ENCODE measurements at regions not wholly inside any gene's neighbourhood (a gene's known extent, or its start where the extent isn't known, plus 50 kb on each side); places are given as distances from the start of the nearest gene placed in this dataset.

DNA sequence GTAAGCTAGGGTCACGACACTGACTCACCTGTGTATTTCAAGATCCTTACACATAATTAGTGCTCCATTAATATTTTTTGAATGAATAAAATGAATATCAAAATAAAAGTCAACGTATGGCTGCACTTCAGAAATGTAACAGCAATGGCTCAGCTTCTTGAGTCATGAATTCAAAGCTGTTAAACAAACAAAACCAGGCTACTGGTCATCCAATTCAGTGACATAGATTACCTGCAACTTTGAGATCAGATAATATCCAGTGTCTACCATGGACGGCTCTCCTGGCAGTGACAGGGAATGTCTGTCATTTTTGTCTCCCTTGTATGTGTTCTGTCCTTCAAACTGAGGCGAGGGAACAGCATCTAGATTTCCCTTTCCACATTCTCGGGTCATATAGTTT lies 225.6 kb downstream of the EFCAB11 start:
- TF ChIP-seq, protein P1, sequence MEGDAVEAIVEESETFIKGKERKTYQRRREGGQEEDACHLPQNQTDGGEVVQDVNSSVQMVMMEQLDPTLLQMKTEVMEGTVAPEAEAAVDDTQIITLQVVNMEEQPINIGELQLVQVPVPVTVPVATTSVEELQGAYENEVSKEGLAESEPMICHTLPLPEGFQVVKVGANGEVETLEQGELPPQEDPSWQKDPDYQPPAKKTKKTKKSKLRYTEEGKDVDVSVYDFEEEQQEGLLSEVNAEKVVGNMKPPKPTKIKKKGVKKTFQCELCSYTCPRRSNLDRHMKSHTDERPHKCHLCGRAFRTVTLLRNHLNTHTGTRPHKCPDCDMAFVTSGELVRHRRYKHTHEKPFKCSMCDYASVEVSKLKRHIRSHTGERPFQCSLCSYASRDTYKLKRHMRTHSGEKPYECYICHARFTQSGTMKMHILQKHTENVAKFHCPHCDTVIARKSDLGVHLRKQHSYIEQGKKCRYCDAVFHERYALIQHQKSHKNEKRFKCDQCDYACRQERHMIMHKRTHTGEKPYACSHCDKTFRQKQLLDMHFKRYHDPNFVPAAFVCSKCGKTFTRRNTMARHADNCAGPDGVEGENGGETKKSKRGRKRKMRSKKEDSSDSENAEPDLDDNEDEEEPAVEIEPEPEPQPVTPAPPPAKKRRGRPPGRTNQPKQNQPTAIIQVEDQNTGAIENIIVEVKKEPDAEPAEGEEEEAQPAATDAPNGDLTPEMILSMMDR (IDR thresholded peaks at IDR 0.05): no peak
- no peak for TF ChIP-seq POLR2A (IDR thresholded peaks at IDR 0.05)

All from body of pancreas (tissue), 4 donors.